Adrenal gland (tissue), 9 donors: ENCODE measurements at regions not wholly inside any gene's neighbourhood (a gene's known extent, or its start where the extent isn't known, plus 50 kb on each side); places are given as distances from the start of the nearest gene placed in this dataset.

Source experiments
- DNase-seq, 7 donors: peaks; one replicate each; pipeline ENCODE4 v3.0.0-alpha.2; 2019 to 2020
- H3K27ac ChIP-seq, 5 donors: fragments of 200-600 bp; sonication (generic) in 4 of 5; 1 replicate in 3 of 5; 2 replicates in 2 of 5; pipeline versions ENCODE4 v1.5.1 to v1.8.0; 2016 to 2020; ENCODE audit warnings: mild to moderate bottlenecking in 1 of 5
- H3K27me3 ChIP-seq: fragments of 200-600 bp; 2 replicates; pipeline ENCODE4 v1.8.0; 2021
- H3K36me3 ChIP-seq, 2 donors: fragments of 200-600 bp; replicated peaks in 1 of 2; 1 replicate in 1 of 2; 2 replicates in 1 of 2; pipeline versions ENCODE4 v1.5.1 to v1.8.0; 2018 to 2022
- H3K4me1 ChIP-seq, 2 donors: fragments of 200-600 bp; replicated peaks in 1 of 2; 1 replicate in 1 of 2; 2 replicates in 1 of 2; pipeline versions ENCODE4 v1.5.1 to v1.8.0; 2018 to 2021
- H3K4me3 ChIP-seq, 4 donors: fragments of 200-600 bp; sonication (generic) in 3 of 4; one replicate each; pipeline ENCODE4 v1.5.1; 2016 to 2018
- H3K9me3 ChIP-seq, 3 donors: fragments of 200-600 bp; sonication (generic) in 1 of 3; replicated peaks in 1 of 3; 1 replicate in 2 of 3; 2 replicates in 1 of 3; pipeline versions ENCODE4 v1.5.1 to v1.8.0; 2016 to 2021
- CTCF ChIP-seq, 6 experiments: fragments of 450-650 bp in 4 of 6; fragments of 200-600 bp in 2 of 6; sonication (generic) in 1 of 6; IDR thresholded peaks; 1 replicate in 5 of 6; 2 replicates in 1 of 6; pipeline versions ENCODE4 v1.5.1 to v1.8.0; 2016 to 2021; ENCODE audit warnings: antibody characterized with exemption in 6 of 6, mild to moderate bottlenecking in 2 of 6, moderate library complexity in 1 of 6
- POLR2A ChIP-seq, 2 donors: fragments of 450-650 bp; IDR thresholded peaks; one replicate each; pipeline ENCODE4 v1.6.1; 2017; ENCODE audit warnings: antibody characterized with exemption in 2 of 2, mild to moderate bottlenecking in 2 of 2, moderate library complexity in 1 of 2
- WGBS, 4 donors: extraction: QIAGEN DNeasy Blood & Tissue Kit in 2 of 4; methylation state at CpG; one replicate each; pipeline versions ENCODE4 v1.1.5 to v1.1.7; 2013 to 2017; 5-methylcytosine and 5-hydroxymethylcytosine counted together
- intact Hi-C, 2 donors: fragments of 100-400 bp; cut with DNase I; formaldehyde crosslinking; loops; one replicate each; pipeline versions ENCODE4 v1.14.1 to v1.15.0; 2022 to 2023
- donor health status: healthy with polysubstance abuse.
- donor health status: Bipolar disorder and iron deficiency.
- donor health status: DM: yes; HTN: yes; CAD: no.
- donor health status: DM: no; HTN: no; CAD: no.
- donor health status: DM: no; HTN: no; CAD: no.

DNA sequence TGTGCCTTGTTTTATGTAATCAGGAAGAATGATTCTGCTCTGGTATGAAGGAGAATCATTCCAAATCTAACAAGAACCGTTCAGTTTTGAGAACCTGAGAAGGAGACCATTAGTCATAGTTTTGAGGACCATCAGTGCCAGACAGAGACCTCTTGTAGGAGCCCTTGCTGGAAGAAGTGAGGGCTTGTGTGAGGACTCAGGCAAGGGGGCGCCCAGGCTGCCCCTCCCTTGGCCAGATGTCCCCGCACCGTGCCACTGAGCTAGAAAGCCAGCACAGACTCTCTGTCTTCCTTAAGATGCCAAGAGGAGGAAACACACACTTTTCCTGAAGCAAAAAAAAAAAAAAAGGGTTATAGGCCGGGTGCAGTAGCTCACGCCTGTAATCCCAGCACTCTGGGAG lies 55.7 kb upstream of the SLC39A10 start:
- 70 to 82% (median 76%) methylated on average over 6 of the region's 6 CpGs for WGBS, 4 donors
- no peaks in the 10 kb centered on the region for H3K4me1 ChIP-seq
- no peak for DNase-seq
- no peaks in the 10 kb centered on the region for H3K27me3 ChIP-seq
- no peak overlapping the region for H3K4me3 ChIP-seq
- no peak overlapping the region for H3K27ac ChIP-seq
- H3K36me3 ChIP-seq: no peaks in the 10 kb centered on the region
- no peak for TF ChIP-seq CTCF (IDR thresholded peaks at IDR 0.05)
- no peak for TF ChIP-seq POLR2A (IDR thresholded peaks at IDR 0.05)
- no peaks in the 10 kb centered on the region for H3K9me3 ChIP-seq
- intact Hi-C loops: no loop called here

DNA sequence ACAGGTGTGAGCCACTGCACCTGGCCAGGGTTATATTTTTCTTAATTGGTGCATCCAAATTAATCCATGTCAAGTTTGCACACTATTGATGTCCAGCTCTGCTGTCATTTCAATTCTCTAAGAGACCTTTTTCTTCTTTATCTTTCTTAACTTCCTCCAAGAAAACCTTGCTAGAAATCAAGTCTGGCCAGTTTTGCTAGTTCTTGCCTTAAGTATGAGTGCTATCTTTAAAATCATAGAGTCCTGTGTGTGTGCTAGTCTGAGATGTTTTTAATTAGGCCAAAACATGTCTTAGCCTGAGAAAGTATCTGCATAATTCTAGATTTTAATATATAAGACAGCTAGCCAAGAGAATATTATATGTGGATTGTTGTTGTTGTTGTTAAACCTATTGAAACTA lies 56.2 kb upstream of the SLC39A10 start:
- intact Hi-C loops: no loop called here
- DNase-seq: no peak
- Histone ChIP-seq H3K4me1 (no peaks in the 10 kb centered on the region), H3K27ac (no peak overlapping the region), H3K9me3 (no peaks in the 10 kb centered on the region), H3K27me3 (no peaks in the 10 kb centered on the region), H3K4me3 (no peak overlapping the region), H3K36me3 (no peaks in the 10 kb centered on the region)
- TF ChIP-seq POLR2A (IDR thresholded peaks at IDR 0.05): no peak
- no peak for TF ChIP-seq CTCF (IDR thresholded peaks at IDR 0.05)

DNA sequence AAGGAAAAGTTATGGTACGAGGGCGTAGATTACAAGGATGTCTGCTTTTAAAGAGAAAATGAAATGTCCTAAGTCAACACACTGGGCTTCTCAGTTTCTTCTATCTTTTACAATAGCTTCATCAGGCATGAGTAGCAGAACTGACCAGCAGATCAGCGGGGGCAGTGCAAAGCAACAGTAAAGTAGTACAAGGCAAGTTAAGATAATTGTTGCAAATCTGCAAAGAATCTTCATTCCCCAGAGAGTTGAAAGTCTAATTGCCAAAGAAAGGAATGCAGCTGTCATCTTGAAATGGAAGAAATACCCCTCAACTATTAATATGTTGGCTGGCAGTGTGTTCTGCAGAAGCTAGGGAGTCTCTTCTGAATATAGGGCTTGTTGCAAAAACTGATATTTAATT lies 60.2 kb upstream of the SLC39A10 start:
- TF ChIP-seq POLR2A (IDR thresholded peaks at IDR 0.05) (no peak), CTCF (IDR thresholded peaks at IDR 0.05) (no peak)
- 93 to 97% (median 94%) methylated on average over 3 of the region's 3 CpGs for WGBS, 4 donors

DNA sequence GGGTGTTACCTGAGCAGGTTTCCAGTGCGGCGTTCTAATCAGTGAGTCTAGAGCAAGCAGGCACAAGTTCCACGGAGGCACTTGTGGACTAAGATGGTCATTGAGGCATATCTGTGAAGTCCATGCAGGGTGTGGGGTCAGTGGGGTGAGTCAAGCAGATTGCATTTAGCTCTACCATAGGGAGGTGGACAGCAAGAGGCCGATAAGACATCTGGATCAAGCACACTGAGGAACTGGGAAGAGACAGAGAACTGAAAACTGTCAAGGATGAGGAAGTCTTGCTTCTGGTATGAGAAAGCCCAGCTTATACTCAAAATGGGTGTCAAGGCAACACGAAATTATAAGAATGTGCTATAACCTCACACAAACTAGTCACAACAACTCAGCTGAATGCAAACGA lies 61.2 kb upstream of the SLC39A10 start:
- no peaks in the 10 kb centered on the region for H3K36me3 ChIP-seq
- WGBS, 4 donors: 85 to 92% (median 86%) methylated on average over 6 of the region's 6 CpGs
- H3K4me3 ChIP-seq: no peak overlapping the region
- no peaks in the 10 kb centered on the region for H3K9me3 ChIP-seq
- DNase-seq: no peak
- intact Hi-C loops: no loop called here
- no peaks in the 10 kb centered on the region for H3K27me3 ChIP-seq
- H3K27ac ChIP-seq: no peak overlapping the region
- TF ChIP-seq POLR2A (IDR thresholded peaks at IDR 0.05): no peak
- TF ChIP-seq CTCF (IDR thresholded peaks at IDR 0.05): no peak
- peaks cover 6 to 10% of the 10 kb centered on the region in 2 donors for H3K4me1 ChIP-seq

More for the DNA sequence above, 60.2 kb upstream of the SLC39A10 start:
- no peaks in the 10 kb centered on the region for H3K9me3 ChIP-seq
- intact Hi-C loops: no loop called here
- H3K27me3 ChIP-seq: no peaks in the 10 kb centered on the region
- H3K36me3 ChIP-seq: no peaks in the 10 kb centered on the region
- H3K4me3 ChIP-seq: no peak overlapping the region
- DNase-seq: no peak
- no peak overlapping the region for H3K27ac ChIP-seq
- peaks cover 6 to 8% of the 10 kb centered on the region in 2 donors for H3K4me1 ChIP-seq
